GM21619 (cell line): ENCODE measurements at regions not wholly inside any gene's neighbourhood (a gene's known extent, or its start where the extent isn't known, plus 50 kb on each side); places are given as distances from the start of the nearest gene placed in this dataset.
"Not testable (repeated sequence)": the region's sequence is repeated elsewhere in the genome, so short reads cannot be mapped to it uniquely, and the experiment has no call there.

Experiments
- ATAC-seq: cut with Tn5 transposase; IDR thresholded peaks from one replicate; pipeline ENCODE4 v1.9.1; 2021; ENCODE audit not compliant: unreplicated experiment

DNA sequence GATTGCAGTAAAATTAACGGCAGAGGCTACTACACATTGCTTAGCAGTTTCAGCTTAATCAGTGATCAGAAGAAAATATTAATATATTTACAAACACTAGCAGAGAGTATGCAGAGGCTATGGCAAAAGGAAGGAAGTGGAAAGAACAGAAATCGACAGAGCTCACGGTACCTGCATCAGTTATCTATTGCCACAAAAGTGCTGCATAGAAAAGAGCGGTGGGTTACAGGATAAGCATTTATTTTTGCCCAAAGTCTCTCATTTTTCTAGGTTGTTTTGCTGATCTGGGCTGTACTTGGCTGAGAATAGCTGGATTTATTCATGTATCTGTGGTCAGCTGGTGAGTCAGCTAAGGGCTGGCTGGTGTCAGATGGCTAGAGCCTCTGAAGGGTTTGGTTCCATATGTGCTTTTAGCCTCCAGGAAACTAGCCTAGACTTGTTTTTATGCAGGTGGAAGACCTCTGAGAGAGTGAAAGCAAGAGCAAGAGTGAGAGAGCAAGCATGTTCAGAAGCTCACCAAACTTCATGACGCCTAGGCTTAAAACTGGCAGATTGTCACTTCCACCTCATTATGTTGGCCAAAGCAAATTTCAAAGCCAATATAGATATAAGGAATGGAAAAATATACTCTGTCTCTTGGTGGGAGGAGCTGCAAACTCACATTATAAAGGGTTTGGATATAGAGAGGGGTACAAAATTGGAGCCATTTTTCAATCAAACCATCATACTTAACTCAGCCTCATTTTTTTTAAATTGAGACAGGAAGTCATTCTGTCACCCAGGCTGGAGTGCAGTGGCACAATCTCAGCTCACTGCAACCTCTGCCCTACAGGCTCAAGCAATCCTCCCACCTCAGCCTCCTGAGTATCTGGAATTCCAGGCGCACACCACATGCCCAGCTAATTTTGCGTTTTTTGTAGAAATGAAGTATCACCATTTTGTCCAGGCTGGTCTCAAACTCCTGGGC is 153.2 kb upstream of the RPL34 start:
- ATAC-seq = peak; percentile 98

DNA sequence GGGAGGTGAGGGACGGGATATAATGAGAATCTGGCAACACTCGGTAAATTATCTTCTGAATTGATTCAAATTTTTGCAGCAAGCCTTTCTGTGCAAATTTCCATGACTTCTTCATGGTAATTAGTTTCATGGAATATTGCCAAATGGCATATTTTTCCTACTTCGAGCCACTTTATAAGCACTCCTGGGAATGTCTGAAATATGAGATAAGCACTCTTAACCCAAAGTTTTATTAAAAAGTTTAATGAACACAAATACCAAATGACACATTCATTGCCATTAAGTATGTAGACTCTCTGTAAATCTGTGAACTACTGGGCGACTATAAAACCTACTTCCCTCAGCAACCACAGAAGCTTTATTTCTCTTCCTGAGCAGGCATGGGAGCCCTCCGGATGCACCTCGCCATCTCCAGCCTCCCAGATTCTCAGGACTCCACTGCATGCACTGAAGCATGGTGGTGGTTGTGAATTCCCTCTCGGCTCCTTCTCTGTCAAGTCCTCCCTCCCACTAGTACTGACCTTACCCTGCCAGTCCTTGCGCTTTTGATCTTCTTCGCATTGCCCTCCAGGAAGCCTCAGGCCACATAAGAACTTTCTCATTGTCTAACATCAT is 154.4 kb upstream of the RPL34 start:
- ATAC-seq = no peak

DNA sequence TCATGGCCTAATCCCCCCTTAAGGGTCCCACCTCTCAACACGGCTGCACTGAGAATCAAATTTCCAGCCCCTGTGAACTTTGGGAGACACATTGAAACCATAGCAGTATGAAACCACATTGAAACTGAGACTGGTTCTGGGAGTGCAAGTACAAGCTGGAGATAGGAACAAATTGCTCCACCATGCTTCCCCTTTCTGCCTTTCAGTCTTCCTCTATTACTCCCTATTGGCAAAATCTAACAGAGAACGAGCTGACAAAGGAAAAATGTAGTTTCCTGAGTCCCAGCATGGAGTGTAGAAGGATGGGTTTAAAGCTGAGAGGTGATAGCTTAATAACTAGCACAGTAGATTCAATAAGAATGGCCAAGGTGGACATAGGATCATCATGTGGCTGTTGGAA is 161.7 kb upstream of the RPL34 start:
- no peak for ATAC-seq

DNA sequence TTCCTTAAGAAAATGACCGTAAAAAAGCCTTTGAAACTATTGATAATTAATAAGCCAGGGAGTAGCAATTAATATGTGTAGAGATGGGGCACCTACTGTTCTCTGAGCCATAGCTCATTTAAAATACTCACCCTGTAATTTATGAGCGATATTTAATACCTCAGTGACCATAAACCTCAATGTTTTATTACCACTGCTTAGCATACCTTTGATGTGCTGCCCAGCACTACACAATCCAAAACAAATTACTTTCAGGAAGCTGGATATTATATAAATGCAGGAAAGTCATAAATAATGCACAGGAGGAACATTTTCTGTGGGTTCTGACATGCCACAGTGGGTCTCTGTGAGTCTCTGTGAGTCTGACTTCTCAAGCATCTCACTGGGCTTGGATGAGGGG is 166.1 kb upstream of the RPL34 start:
- no peak for ATAC-seq

DNA sequence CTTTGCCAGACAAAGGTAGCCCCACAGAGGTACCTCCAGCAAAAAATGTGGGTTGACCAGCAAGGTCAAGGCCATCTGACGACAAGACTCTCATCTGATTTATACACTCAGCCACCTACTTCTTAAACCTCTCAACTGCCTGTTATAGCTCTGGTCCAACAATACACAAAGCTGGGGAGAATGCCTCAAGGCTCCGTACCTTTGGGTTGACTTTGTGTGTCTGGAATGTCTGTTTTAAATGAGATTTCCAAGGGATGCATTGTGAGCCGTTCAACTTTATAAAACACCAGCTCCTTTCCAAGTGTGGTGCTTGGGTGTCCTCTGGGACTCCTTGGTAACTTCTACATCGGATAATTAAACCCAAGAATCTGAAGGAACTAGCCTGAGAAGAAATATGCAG is 167.0 kb upstream of the RPL34 start:
- ATAC-seq = no peak

DNA sequence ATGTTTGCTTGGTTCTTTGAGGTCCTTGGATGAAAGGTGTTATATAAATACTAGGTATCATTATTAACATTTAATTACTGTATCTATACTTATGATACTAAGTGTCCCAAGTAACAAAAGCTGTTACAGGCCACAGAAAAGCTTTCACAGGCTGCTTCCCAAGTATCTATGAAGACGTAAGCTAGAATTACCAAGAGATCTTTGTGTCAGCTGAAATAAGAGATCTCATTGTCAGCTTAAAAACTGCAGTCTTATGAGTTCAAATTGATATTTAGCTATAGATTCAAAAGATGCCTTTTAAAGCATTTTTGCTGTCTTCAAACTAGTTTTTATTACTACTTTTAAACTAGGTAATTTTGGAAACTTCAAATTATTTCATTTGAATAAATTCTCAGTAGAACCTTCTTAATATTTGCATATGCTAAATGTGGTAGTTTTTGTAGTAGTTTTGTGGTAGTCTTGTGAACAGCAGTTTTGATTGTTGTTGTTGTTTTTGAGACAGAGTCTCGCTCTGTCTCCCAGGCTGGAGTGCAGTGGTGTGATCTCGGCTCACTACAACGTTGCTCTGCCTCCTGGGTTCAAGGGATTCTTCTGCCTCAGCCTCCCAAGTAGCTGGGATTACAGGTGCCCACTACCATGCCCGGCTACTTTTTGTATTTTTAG is 170.0 kb upstream of the RPL34 start:
- no peak for ATAC-seq

DNA sequence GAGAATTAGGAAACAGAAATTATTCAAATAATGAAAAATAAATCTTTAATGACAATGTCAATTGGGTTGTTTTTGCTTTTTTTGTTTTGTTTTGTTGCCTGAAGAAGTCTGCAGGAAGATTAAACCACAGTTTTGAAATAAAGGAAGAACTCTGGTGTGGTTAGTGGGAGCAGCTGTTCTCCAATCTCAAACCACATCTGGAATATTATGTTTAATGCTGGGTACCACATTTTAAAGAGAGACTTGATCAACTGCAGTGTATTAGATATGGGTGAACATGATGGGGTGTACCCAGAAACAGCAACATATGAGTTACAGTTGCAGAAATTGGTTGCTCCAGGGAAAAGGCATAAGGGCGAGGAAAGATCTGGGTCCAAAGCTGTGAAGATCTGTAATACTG is 171.2 kb upstream of the RPL34 start:
- no peak for ATAC-seq

DNA sequence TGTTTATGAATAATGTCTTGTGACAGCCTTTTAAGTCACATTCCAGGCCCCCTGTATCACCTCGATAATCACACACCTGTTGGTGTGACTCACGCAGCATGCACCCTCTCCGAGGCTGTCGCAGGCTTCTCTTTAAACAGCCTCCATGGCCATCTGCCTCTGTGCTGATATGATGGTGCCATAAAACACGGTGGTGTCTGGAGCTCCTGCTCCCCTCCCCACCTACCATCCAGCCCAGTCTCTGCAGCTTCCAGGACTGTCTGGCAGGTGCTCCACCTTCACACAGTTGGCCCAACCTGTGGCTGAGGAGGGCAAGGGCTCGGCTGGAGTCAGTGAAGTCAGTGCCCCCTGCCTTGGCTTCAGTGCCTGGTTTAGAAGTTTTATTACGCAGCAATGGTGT is 173.8 kb upstream of the RPL34 start:
- no peak for ATAC-seq

DNA sequence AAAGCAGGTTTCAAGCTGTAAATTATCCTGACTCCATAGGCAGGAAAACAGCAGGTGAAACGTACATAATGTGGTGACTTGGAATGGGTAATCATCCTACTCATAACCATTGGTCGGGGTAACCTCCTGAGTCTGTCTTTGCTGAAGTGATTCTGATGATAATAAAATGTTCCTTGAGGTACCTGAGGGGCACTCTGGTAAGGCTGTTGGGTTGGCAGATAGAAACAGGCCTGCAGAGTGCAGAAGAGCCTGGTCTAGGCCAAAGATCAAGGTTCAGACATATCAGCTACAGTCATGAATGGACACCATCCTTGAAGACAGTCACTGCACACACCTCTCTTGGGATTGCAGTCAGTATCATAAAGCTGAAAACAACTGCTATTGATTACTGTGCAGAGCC is 174.7 kb upstream of the RPL34 start:
- no peak for ATAC-seq

DNA sequence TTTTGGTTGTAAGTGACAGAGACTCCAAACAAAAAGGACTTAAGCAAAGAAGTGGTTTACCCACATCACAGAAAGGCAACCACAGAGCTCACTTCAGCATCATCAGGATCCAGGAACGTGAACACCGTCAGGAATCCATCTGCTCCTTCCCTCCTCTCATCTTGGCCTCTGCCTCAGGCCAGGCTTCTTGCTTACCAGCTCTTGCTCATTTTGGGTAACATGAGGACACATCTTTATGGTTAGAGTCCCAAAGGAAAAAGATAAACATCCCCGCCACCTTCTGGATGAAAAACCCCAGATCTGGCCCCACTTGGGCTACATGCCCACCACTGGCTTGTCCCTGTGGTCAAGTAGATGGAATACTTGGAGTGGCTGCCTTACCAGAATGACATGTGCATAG is 176.8 kb upstream of the RPL34 start:
- ATAC-seq = no peak

DNA sequence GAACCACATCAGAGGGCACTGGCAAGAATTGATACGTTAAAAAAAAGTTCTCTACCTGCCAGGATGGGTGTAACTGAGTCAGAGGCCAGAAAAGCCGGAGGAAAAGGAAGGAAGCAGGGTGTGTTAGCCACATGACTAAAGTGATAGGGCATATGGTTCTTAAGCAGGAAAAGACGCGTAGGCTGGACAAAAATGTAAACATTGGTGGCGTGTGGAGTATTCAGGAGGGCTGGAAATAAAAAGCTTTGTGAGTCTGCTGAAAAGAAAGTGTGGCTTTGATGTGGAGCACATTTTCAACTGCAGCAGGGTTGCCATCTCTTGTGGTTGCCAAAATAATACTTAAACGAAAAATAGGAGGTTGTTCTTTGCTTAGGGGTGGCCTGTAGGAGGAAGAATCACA is 186.5 kb upstream of the RPL34 start:
- no peak for ATAC-seq

DNA sequence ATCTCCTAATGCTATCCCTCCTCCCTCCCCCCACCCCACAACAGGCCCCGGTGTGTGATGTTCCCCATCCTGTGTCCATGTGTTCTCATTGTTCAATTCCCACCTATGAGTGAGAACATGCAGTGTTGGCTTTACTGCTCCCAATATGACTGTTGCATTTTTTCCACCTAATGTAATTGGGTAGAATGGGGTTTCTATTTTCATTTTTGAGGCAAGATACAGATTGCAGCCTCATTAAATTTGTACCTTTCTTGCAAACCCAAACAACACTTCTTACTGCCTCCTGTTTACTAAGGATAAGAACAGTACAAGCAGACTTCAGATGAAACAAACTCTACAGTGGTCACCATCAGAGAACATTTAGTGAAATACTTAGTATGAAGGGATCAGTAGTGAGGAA is 187.0 kb upstream of the RPL34 start:
- ATAC-seq = not testable (repeated sequence)

DNA sequence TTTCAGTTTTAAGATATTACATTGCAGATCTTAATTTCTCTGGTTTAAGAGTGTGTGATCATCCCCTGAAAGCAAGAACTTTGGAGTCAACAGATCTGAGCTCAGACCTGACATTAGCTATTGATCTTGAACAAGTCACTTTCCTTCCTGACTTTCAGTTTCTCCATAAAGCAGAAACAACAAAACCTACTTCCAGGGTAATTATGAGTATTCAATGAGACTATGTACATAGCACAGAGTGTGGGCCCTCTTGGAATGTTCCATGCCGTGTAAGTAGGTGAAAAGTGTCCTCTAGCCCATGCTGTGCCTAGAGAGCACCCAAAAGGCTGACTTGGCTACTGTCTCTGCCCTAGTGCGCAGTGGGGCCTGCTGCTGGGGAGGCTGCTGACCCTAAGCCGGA is 188.0 kb upstream of the RPL34 start:
- no peak for ATAC-seq

DNA sequence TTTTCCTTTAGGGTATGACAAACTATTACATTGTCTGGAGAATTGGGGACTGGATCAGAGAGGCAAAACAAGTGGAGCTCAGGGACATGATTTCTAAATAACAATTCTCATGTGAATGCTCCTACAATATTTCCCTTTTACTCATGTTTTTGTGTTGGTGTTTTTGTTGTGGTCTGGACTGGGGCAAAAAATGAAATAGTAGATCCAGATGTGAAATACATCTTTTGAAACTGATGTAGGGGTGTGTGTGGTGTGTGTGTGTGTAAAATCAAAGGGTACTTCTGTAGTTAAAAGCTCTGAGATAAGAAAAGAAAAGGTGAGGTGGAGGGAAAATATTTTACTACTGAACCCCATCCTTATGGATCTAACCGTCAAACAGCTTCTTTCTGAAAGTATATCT is 188.4 kb upstream of the RPL34 start:
- ATAC-seq = no peak

DNA sequence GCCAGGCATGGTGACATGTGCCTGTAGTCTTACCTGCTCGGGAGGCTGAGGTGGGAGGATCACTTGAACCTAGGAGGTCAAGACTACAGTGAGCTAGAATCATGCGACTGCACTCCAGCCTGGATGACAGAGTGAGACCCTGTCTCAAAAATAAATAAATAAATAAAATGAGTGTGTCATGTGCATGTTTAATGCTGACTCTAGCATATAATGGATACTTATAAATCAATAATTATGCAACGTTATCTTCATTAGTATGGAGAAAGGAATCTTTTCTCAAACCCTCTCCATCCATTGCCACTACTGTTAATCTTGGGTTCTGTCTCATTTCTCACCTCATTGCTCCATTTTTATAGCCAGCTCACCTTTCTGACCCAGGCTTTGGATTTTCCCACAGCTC is 189.5 kb upstream of the RPL34 start:
- no peak for ATAC-seq

DNA sequence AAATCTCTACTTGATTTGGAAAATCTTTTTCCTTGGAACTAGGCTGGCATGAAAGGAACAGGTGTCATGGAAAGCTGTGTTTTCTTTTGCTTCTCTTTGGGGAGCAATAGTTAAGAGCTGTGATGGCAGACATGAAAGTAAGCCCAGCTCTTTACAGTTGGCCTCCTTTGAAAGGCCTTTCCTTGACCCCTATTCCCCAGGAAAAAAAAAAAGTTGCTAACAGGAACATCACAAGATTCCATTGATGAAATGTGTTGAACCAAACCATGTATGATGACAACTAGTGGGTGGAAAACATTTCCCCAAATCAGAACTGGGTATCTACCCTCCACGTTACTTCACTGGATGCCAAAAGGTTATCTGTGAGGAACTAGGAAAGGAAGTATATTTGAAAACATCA is 190.7 kb upstream of the RPL34 start:
- no peak for ATAC-seq

DNA sequence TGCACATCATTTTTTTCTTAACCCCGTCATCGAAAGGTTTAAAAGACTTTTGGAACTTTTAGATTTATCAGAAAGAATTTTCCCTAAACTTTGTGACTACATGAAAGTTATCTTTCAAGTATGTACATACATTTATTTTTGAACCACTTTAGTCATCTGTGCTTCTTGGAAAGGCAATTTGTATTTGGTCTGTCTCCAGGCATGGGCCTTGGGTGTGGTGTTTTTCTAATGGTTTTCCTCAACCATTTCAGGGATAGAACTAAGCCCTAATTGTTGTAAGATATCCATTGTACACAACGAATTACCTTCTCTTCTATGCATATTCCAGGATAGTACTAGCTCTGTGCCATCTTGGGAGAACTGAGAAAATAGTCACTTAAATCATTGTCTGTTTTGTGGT is 191.5 kb upstream of the RPL34 start:
- ATAC-seq = no peak

DNA sequence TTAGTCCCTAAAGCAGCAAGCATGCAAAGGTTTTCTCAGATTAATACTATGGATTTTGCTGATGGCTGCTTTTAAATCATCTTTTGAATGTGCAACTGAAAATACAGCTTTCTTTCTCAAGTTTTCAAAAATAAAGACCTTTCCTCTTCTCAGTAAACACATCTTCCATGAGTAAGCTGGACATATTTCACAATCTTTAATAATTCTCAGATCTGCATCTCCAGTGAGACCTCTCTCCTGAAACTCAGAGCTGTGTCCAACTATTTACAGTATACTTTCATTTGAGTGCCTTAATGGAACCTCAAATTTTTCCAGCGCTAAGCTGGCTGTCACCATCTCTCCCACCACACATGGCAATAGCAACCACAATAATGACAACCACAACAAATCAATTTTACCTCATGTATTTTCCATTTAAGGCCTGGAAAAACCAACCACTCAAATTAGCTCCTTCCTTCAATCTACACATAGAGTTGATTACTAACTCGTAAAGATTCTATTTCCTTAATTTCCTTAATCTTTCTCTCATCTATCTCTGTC is 192.4 kb upstream of the RPL34 start:
- ATAC-seq = no peak

DNA sequence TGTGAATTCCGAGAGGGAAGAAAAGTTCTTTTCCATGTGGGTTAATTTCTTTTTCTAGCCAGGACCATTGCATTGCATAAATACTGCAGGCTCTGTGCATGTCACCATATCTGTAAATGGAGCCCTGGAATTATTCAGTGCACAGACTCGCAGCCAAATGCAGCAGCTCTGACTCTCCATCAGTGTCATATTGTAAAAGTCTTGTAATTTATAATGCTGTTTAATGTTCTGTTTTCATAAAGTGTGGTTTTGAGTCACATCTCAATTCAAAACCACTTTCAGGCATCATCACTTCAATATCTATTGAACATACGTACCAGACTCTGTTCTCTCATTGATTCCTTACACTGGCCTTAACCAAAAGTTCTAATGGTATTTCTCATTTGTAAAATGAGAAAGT is 193.9 kb upstream of the RPL34 start:
- ATAC-seq = no peak

DNA sequence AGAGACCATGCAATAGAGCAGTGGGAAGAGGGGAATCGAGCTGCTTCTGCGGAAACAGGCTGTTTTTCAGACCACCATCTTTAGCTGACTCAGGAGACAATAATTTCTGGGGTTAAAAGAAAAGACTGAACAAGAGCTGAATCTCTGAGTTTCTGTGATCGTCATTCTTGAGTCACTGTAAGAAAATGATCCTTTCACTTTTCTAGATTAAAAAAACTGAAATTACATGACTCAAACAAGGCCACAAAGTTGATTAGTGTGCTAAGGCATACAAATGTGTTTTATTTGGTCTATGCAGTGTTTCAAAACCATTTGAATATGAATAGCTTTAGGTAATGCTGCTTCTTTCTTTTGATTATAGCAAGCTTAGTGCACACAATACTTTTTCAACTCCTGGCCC is 194.4 kb upstream of the RPL34 start:
- ATAC-seq = no peak

DNA sequence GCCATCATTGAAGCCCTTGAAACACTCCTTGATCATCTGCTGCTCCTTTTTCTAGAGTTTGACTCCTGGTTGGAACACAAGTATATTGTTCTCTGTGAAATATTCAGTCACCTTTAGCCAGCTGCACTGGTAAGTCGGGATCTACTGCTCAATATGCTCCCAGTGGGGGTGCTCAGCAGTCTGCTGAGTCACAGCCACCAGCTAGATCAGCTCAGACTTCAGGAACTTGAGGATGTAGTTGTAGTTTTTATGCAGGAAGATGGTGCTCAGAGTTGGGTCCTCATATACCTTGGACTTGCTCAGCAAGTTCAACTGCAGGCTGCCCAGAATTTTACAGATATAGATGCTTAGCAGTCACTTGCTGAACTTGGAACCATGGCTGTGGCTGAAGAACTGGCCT is 202.5 kb upstream of the RPL34 start:
- ATAC-seq = no peak

DNA sequence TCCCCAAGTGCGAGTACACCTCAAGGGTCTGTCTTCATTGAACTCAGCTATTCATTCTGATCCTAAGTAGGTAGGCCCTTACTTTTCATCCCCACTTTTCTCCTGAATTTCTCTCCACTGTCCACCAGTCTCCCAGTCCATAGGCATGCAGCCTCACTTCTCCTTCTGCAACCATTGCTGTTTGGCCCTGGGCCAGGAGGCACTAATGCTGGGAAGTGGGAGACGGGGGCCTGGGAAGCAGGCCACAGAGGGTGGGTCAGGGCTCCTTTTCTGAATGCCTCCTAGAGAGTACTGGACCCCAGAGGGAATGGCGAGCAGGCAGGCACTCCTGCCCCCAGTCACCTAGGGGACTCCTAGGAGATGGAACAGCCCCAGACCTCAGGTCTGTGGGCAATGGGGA is 203.5 kb upstream of the RPL34 start:
- no peak for ATAC-seq
